GM21447 (cell line): ENCODE measurements at regions not wholly inside any gene's neighbourhood (a gene's known extent, or its start where the extent isn't known, plus 50 kb on each side); places are given as distances from the start of the nearest gene placed in this dataset.
"Not testable (repeated sequence)": the region's sequence is repeated elsewhere in the genome, so short reads cannot be mapped to it uniquely, and the experiment has no call there.

ENCODE experiments used
- ATAC-seq: cut with Tn5 transposase; IDR thresholded peaks from one replicate; pipeline ENCODE4 v1.9.1; 2021; ENCODE audit not compliant: unreplicated experiment

- ATAC-seq = no peak
These were observed 195.0 kb upstream of the SVIL start for GRCh38 chr10:29829776-29830175.

GRCh38 chr10:29828956-29829355 is 194.2 kb upstream of the SVIL start:
- ATAC-seq = no peak

- no peak for ATAC-seq
These were observed 193.7 kb upstream of the SVIL start for GRCh38 chr10:29828440-29828894.

GRCh38 chr10:29827512-29827911 is 192.7 kb upstream of the SVIL start:
- no peak for ATAC-seq

- ATAC-seq = no peak
These were observed 192.2 kb upstream of the SVIL start for GRCh38 chr10:29826801-29827450.

- ATAC-seq = no peak
These were observed 191.4 kb upstream of the SVIL start for GRCh38 chr10:29826221-29826620.

GRCh38 chr10:29823553-29824080 is 188.8 kb upstream of the SVIL start:
- ATAC-seq = no peak

- no peak for ATAC-seq
These were observed 186.2 kb upstream of the SVIL start for GRCh38 chr10:29820890-29821461.

- ATAC-seq = no peak
These were observed 182.2 kb upstream of the SVIL start for GRCh38 chr10:29816801-29817558.

GRCh38 chr10:29815572-29815971 is 180.8 kb upstream of the SVIL start:
- ATAC-seq = no peak

- ATAC-seq = no peak
These were observed 177.1 kb upstream of the SVIL start for GRCh38 chr10:29811751-29812427.

- no peak for ATAC-seq
These were observed 176.0 kb upstream of the SVIL start for GRCh38 chr10:29810816-29811215.

- ATAC-seq = not testable (repeated sequence)
These were observed 175.5 kb upstream of the SVIL start for GRCh38 chr10:29810231-29810630.

- no peak for ATAC-seq
These were observed 174.6 kb upstream of the SVIL start for GRCh38 chr10:29809383-29809782.

GRCh38 chr10:29807163-29807806 is 172.5 kb upstream of the SVIL start:
- ATAC-seq = no peak

GRCh38 chr10:29806350-29806788 is 171.6 kb upstream of the SVIL start:
- no peak for ATAC-seq

- ATAC-seq = no peak
These were observed 170.5 kb upstream of the SVIL start for GRCh38 chr10:29805134-29805723.

- peak; percentile 44 for ATAC-seq
These were observed 169.5 kb upstream of the SVIL start for GRCh38 chr10:29804025-29804852.

- no peak for ATAC-seq
These were observed 167.4 kb upstream of the SVIL start for GRCh38 chr10:29802171-29802570.
